Stimulated activated naive B cell treated with anti-CD40 and anti-IgM and Interleukin-4, amounts not matched to agents 10 μg/mL and 1 μg/mL and 100 μg/mL, for 72 hours (primary cell): ENCODE measurements at regions not wholly inside any gene's neighbourhood (a gene's known extent, or its start where the extent isn't known, plus 50 kb on each side); places are given as distances from the start of the nearest gene placed in this dataset.
A peak's percentile ranks its signal among the peaks of the same experiment; 100 is the strongest.
"Not testable (repeated sequence)": the region's sequence is repeated elsewhere in the genome, so short reads cannot be mapped to it uniquely, and the experiment has no call there.

Source experiments
- ATAC-seq, 2 donors: fragments of 150-1000 bp; cut with Tn5 transposase; replicated peaks; 2 replicates each; pipeline ENCODE4 v1.10.0; 2021; ENCODE audit warnings: moderate library complexity in 1 of 2
- DNase-seq: peaks from one replicate; pipeline ENCODE4 v3.0.0; 2021
- H3K27ac Mint-ChIP-seq: one replicate; pipeline ENCODE4 v1.8.0; 2022; ENCODE audit warnings: mild to moderate bottlenecking, mixed read lengths
- H3K27me3 Mint-ChIP-seq, 2 donors: one replicate each; pipeline ENCODE4 v1.8.0; 2022; ENCODE audit warnings: mixed read lengths in 2 of 2
- H3K36me3 Mint-ChIP-seq, 2 donors: one replicate each; pipeline ENCODE4 v1.8.0; 2022; ENCODE audit warnings: mixed read lengths in 2 of 2, mild to moderate bottlenecking in 1 of 2
- H3K4me1 Mint-ChIP-seq, 2 donors: one replicate each; pipeline ENCODE4 v1.8.0; 2022; ENCODE audit warnings: mixed read lengths in 2 of 2, mild to moderate bottlenecking in 1 of 2
- H3K4me3 Mint-ChIP-seq, 2 donors: one replicate each; pipeline ENCODE4 v1.8.0; 2022; ENCODE audit warnings: mild to moderate bottlenecking in 2 of 2, mixed read lengths in 2 of 2, moderate library complexity in 1 of 2
- H3K9me3 Mint-ChIP-seq, 2 donors: one replicate each; pipeline ENCODE4 v1.8.0; 2022; ENCODE audit warnings: mixed read lengths in 2 of 2, mild to moderate bottlenecking in 1 of 2

DNA sequence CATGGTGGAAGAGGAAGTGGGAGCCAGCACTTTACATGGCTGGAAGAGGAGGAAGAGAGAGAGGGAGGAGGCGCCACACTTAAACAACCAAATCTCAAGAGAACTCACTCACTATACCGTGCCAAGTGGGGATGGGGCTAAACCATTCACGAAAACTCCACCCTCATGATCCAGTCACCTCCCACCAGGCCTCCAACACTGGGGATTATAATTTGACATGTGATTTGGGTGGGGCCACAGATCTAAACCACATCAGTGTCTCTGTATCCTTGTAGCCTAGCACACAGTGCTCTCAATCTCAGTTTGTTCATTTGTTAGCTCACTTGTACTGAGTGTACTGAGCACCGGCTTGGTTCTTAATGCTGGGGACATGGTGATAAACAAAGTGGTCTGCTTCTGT lies 228.3 kb downstream of the BUB3 start:
- Mint-ChIP-seq H3K27ac (no peak overlapping the region), H3K4me3 (no peak overlapping the region), H3K9me3 (peaks cover 9 to 21% of the 10 kb centered on the region in 2 donors), H3K4me1 (peaks cover 6 to 12% of the 10 kb centered on the region in 2 donors), H3K27me3 (peaks cover 13 to 40% of the 10 kb centered on the region in 2 donors), H3K36me3 (peaks cover 7 to 40% of the 10 kb centered on the region in 2 donors)
- DNase-seq (no peak), ATAC-seq (no peak)

GRCh38 chr10:123385508-123386080 lies 231.4 kb downstream of the BUB3 start:
- Mint-ChIP-seq H3K4me1 (peaks cover 6 to 12% of the 10 kb centered on the region in 2 donors), H3K36me3 (peaks cover 19 to 54% of the 10 kb centered on the region in 2 donors), H3K4me3 (no peak overlapping the region), H3K27me3 (peaks cover 16 to 27% of the 10 kb centered on the region in 2 donors), H3K27ac (no peak overlapping the region), H3K9me3 (peaks cover 17 to 34% of the 10 kb centered on the region in 2 donors)
- DNase-seq = no peak
- ATAC-seq = no peak

- H3K9me3 Mint-ChIP-seq = peaks cover 13 to 25% of the 10 kb centered on the region in 2 donors
- H3K27ac Mint-ChIP-seq = no peak overlapping the region
- H3K27me3 Mint-ChIP-seq = peaks cover 7 to 11% of the 10 kb centered on the region in 2 donors
- DNase-seq = no peak
- H3K4me3 Mint-ChIP-seq = no peak overlapping the region
- ATAC-seq = no peak
- H3K4me1 Mint-ChIP-seq = peaks cover 0 to 2% of the 10 kb centered on the region in 2 donors
- H3K36me3 Mint-ChIP-seq = peaks cover 17 to 36% of the 10 kb centered on the region in 2 donors
Measured at GRCh38 chr10:123389520-123389919, 235.3 kb downstream of the BUB3 start.

- Mint-ChIP-seq H3K4me3 (no peak overlapping the region), H3K9me3 (peaks cover 14 to 29% of the 10 kb centered on the region in 2 donors), H3K27ac (no peak overlapping the region), H3K27me3 (peaks cover 7 to 11% of the 10 kb centered on the region in 2 donors), H3K36me3 (peaks cover 21 to 44% of the 10 kb centered on the region in 2 donors), H3K4me1 (peaks cover 0 to 2% of the 10 kb centered on the region in 2 donors)
- DNase-seq (no peak), ATAC-seq (no peak)
Measured at GRCh38 chr10:123390332-123390731, 236.1 kb downstream of the BUB3 start.

- peaks cover 22 to 41% of the 10 kb centered on the region in 2 donors for H3K36me3 Mint-ChIP-seq
- no peak overlapping the region for H3K4me3 Mint-ChIP-seq
- peaks cover 7 to 11% of the 10 kb centered on the region in 2 donors for H3K27me3 Mint-ChIP-seq
- peaks cover 13 to 27% of the 10 kb centered on the region in 2 donors for H3K9me3 Mint-ChIP-seq
- peak overlapping the region; percentile 59 for H3K27ac Mint-ChIP-seq
- no peak for ATAC-seq
- peaks cover 0 to 2% of the 10 kb centered on the region in 2 donors for H3K4me1 Mint-ChIP-seq
- no peak for DNase-seq
Measured at GRCh38 chr10:123390874-123391273, 236.7 kb downstream of the BUB3 start.

- H3K4me3 Mint-ChIP-seq = no peak overlapping the region
- H3K9me3 Mint-ChIP-seq = peaks cover 13 to 24% of the 10 kb centered on the region in 2 donors
- H3K36me3 Mint-ChIP-seq = peaks cover 20 to 37% of the 10 kb centered on the region in 2 donors
Measured at GRCh38 chr10:123391275-123392028, 237.2 kb downstream of the BUB3 start.

DNA sequence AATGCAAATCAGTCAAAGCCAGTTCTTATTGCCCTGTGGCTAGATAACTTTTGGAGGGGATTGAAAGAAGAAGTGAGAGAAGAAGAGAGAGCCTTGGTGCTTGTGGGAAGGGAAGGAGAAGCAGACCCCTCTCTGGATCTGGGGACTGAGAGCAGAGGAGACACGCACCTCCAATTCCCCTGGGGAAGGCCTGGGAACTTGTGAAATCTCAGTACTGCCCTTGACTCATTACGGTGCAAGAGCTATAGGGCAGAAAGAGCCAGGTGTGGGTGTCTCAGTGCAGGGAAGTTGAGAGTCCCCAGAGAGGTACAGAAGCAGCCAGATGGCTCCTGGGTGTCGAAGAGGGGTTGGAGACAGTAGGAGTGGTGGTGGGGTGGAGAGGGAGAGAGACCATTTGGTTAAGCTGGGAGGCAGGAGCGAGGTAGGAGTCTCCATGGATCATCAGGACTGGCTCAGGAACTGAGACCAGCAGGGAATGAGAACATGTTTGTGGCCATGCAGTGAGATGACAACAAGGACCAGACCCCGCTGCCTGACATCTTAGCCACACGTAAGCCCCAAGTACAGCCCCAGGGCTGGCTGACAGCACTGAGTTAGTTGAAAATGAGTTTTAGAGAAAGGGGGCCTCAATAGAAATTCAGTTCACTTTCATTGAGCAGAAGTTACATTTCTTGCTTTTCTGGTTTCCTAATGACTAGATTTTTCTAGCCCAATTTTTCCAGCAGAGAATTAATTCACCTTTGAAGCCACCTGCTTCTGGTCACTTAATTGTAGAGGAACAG lies 238.2 kb downstream of the BUB3 start:
- Mint-ChIP-seq H3K9me3 (peaks cover 10 to 20% of the 10 kb centered on the region in 2 donors), H3K27me3 (peaks cover 3 to 7% of the 10 kb centered on the region in 2 donors), H3K4me3 (no peak overlapping the region), H3K36me3 (peaks cover 17 to 31% of the 10 kb centered on the region in 2 donors), H3K27ac (no peak overlapping the region), H3K4me1 (peaks cover 4 to 9% of the 10 kb centered on the region in 2 donors)
- DNase-seq (peak; percentile 82), ATAC-seq (peak; percentile 94 to 95)

More at GRCh38 chr10:123391275-123392028, 237.2 kb downstream of the BUB3 start:
- peaks cover under 1 to 2% of the 10 kb centered on the region in 2 donors for H3K4me1 Mint-ChIP-seq
- H3K27ac Mint-ChIP-seq = peak overlapping the region; percentile 59
- peak; percentile 32 to 37 for ATAC-seq
- H3K27me3 Mint-ChIP-seq = peaks cover 7 to 11% of the 10 kb centered on the region in 2 donors
- DNase-seq = no peak

- Mint-ChIP-seq H3K27me3 (peaks cover 0 to 5% of the 10 kb centered on the region in 2 donors), H3K4me3 (no peak overlapping the region), H3K9me3 (peaks cover 7 to 16% of the 10 kb centered on the region in 2 donors), H3K27ac (no peak overlapping the region), H3K36me3 (peaks cover 14 to 27% of the 10 kb centered on the region in 2 donors), H3K4me1 (peaks cover 12 to 17% of the 10 kb centered on the region in 2 donors)
- ATAC-seq (no peak), DNase-seq (no peak)
Measured at GRCh38 chr10:123393170-123393569, 239.0 kb downstream of the BUB3 start.

DNA sequence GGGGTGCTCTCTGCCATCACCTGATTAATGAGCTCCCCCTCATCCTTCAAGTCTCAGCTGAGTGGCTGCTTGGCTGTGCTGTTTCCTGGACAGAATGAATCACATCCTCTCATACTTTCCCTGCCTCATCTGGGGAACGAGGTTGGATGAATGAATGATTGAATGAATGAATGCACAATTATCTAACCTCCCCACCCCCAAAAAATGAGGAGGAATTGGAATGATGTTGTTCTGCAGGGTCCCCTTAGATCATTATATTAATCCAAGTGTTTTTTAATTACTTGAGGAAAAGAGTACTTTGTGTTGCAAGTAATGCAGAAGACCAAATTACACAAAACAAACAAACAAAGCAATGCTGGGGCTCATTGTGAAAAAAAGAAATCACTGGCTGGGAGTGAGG lies 240.2 kb downstream of the BUB3 start:
- DNase-seq (no peak), ATAC-seq (no peak)
- peaks cover 17 to 26% of the 10 kb centered on the region in 2 donors for H3K4me1 Mint-ChIP-seq
- peaks cover 8 to 15% of the 10 kb centered on the region in 2 donors for H3K36me3 Mint-ChIP-seq
- H3K27ac Mint-ChIP-seq = no peak overlapping the region
- peaks cover 2 to 8% of the 10 kb centered on the region in 2 donors for H3K9me3 Mint-ChIP-seq
- H3K4me3 Mint-ChIP-seq = no peak overlapping the region
- peaks cover 0 to 1% of the 10 kb centered on the region in 2 donors for H3K27me3 Mint-ChIP-seq

DNA sequence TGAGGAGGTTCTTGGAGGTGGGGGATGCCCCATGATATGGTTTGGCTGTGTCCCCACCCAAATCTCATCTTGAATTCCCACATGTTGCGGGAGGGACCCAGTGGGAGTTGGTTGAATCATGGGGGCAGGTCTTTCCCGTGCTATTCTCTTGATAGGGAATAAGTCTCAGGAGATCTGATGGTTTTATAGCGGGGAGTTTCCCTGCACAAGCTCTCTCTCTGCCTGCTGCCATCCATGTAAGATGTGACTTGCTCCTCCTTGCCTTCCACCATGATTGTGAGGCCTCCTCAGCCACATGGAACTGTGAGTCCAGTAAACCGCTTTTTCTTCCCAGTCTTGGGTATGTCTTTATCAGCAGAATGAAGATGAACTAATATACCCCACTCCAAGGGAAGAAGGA lies 241.0 kb downstream of the BUB3 start:
- not testable (repeated sequence) for ATAC-seq, H3K4me3 Mint-ChIP-seq

DNA sequence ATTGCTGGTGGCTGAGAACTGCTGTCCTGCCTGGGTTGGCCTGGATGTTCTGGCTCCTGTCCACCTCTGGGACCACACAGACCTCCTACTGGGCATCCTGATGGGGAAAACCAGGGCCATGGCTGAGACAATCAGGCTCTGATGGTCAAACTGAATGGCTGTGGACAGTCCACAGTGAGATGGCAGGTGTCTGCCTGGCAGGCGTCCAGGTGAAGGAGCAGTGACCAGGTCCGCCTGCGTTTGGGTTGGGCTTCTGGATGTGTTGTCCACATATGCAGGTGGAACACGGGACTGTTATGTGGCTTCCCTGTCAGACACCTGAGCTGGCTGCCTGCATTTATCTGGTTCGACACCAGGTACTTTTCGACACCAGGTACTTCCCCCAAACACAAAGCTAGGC lies 241.7 kb downstream of the BUB3 start:
- H3K4me1 Mint-ChIP-seq = peaks cover 31 to 41% of the 10 kb centered on the region in 2 donors
- no peaks in the 10 kb centered on the region for H3K27me3 Mint-ChIP-seq
- peaks cover 2 to 6% of the 10 kb centered on the region in 2 donors for H3K9me3 Mint-ChIP-seq
- DNase-seq (no peak), ATAC-seq (no peak)
- H3K4me3 Mint-ChIP-seq = no peak overlapping the region
- no peak overlapping the region for H3K27ac Mint-ChIP-seq
- H3K36me3 Mint-ChIP-seq = peaks cover 12 to 20% of the 10 kb centered on the region in 2 donors

More for the DNA sequence above, 241.0 kb downstream of the BUB3 start:
- not testable (repeated sequence) for H3K9me3 Mint-ChIP-seq, DNase-seq, H3K27me3 Mint-ChIP-seq
- H3K36me3 Mint-ChIP-seq = peaks cover 9 to 16% of the 10 kb centered on the region in 2 donors
- H3K4me1 Mint-ChIP-seq = peaks cover 26 to 35% of the 10 kb centered on the region in 2 donors
- H3K27ac Mint-ChIP-seq = peak overlapping the region; percentile 39

GRCh38 chr10:123398180-123398591 lies 244.0 kb downstream of the BUB3 start:
- Mint-ChIP-seq H3K4me1 (peaks cover 47 to 64% of the 10 kb centered on the region in 2 donors), H3K27me3 (no peaks in the 10 kb centered on the region), H3K36me3 (peaks cover 12 to 20% of the 10 kb centered on the region in 2 donors), H3K27ac (peak overlapping the region; percentile 90), H3K4me3 (peak overlapping the region; percentile 15 to 40), H3K9me3 (peaks cover 2 to 6% of the 10 kb centered on the region in 2 donors)
- DNase-seq (peak; percentile 65), ATAC-seq (peak; percentile 80 to 84)

GRCh38 chr10:123398756-123399155 lies 244.6 kb downstream of the BUB3 start:
- Mint-ChIP-seq H3K9me3 (peaks cover 2 to 6% of the 10 kb centered on the region in 2 donors), H3K4me3 (no peak overlapping the region), H3K36me3 (peaks cover 12 to 20% of the 10 kb centered on the region in 2 donors), H3K4me1 (peaks cover 47 to 67% of the 10 kb centered on the region in 2 donors), H3K27ac (peak overlapping the region; percentile 22), H3K27me3 (no peaks in the 10 kb centered on the region)
- no peak for DNase-seq
- ATAC-seq = no peak
